A172 (cell line): ENCODE measurements at regions not wholly inside any gene's neighbourhood (a gene's known extent, or its start where the extent isn't known, plus 50 kb on each side); places are given as distances from the start of the nearest gene placed in this dataset.
A peak's percentile ranks its signal among the peaks of the same experiment; 100 is the strongest.
"Not testable (repeated sequence)": the region's sequence is repeated elsewhere in the genome, so short reads cannot be mapped to it uniquely, and the experiment has no call there.

ENCODE experiments used
- DNase-seq: peaks from one replicate; pipeline ENCODE4 v3.0.0-alpha.2; 2015; ENCODE audit warnings: low spot score

DNA sequence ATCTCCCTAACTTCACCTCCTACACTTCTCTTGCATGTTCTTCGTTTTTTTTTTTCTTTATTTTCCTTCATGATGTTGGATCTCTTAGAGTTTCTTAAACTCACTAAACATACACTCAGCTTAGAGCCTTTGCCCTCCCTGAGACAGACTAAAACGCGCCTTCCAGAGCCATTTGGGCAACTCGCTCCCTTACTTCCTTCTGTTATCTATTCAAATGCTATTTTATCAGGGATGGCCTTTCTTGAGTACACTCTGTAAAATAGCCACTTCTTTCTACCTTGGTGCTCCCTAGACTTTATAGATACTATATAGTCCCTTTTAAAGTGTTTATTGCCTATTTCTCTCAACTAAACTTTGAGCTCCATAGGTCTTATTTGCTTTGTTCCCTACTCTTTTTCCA is 598.2 kb upstream of the NECTIN3 start:
- no peak for DNase-seq

DNA sequence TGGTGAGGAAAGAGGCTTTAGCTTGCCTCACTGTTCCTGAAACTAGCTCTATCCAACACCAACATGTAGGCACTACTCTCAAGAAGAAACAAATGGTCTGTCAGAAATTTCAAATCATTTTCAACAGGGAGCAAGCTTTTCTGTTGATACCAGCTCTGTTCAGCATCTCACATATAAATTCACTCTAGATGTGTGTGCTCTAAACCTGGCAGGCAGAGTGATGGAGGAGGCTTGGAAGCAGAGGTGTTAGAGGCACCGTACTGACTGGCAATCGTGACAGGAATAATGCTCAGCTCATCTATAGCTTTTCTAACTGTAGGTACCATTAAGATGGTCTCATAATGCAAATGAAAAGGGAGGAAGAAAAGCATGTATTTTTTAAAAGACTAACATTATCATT is 597.2 kb upstream of the NECTIN3 start:
- no peak for DNase-seq

DNA sequence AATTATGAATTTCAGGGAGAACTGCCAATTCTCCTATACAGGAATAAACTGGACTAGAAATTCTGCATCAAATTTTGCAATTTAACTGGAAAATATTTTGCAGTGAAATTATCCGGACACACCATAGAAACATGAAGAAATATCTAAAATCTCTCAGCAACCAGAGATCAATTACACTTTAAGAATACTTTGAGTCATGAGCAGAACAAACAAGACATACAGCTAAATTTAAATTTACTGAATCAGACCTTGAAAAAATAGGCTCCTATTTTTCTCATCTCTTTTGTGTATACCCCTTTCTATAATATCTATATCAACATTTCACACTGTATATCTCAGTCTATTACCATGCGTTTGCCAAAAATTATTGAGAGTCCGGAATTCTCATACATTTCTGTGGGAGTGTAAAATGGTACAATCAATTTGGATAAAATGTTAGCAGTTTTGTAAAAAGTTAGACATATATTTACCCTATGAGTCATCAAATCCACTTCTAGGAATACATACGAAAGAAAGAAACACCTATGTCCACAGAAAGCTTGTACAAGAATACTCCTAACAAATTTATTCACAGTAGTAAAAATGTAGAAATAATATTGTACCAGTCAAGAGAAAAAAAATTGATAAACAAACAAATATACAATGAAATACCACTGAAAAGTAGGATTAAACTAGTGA is 593.1 kb upstream of the NECTIN3 start:
- DNase-seq, result no peak

DNA sequence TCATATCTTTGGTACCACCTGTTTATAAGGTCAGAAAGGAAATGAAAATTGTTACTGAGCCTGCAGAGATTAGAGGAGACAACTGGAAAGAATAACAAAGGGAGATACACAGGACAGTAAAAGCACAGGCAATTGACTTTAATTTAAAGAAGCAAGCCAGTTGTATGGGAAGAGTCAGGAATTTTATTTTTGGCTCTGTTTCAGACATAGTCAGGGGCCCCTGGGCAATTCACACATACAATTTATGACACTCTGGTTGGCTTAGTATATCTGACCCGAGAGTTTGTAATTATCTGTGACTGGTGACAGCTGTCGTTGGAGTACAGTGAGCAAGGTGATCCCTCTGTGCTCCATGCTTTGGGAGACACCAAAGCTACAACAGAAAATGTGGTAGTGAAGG is 591.9 kb upstream of the NECTIN3 start:
- DNase-seq, result no peak

DNA sequence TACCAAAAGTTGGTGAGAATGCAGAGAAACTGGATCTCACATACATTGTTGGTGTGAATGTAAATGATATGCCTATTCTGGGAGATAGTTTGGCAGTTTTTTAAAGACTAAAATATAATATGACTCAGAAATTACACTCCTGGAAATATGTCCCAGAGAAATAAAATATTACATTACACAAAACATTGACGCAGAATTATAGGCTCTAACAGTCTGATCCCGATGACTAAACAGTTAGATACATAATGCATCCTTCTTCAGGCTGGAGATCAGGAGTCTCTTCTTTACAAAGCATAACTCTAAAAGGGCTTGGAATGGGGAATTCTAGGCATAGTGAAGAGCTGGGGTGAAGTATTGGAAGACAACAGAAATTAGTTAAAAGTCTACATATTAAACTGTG is 586.2 kb upstream of the NECTIN3 start:
- DNase-seq, result no peak

DNA sequence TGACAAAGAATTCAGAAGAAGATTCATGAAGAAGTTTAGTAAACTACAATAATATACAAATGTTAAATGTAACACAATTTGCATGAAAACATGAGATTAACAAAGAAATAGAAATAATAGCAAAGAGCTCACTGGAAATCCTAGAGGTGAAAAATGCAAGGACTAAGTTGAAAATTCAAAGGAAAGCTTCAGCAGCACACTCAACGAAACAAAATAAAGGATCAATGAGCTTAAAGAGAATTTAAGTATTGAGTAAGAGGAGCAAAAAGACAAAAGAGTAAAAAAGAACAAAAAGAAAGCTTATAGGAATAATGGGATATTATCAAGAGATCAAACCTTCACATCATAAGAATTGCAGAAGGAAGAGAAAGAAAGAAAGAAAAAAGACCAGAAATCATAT is 583.8 kb upstream of the NECTIN3 start:
- no peak for DNase-seq

DNA sequence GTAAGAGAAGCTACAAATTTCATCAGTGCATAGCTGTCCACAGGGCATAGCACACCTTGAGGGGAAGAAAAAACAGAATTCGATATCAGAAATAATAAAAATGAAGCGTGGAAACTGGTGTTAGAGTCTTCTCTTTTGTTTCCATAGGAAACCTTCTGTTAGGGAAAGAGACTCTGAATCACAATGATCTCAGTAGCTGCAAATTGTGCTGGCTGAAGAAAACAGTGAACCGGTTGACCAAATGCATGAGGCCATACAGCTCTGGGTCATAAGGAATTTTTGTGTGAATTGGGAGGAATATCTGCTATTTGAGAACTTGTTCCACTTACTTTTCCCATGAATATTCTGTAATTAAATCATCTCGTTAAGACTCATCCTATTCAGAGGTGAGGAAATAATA is 580.2 kb upstream of the NECTIN3 start:
- no peak for DNase-seq

DNA sequence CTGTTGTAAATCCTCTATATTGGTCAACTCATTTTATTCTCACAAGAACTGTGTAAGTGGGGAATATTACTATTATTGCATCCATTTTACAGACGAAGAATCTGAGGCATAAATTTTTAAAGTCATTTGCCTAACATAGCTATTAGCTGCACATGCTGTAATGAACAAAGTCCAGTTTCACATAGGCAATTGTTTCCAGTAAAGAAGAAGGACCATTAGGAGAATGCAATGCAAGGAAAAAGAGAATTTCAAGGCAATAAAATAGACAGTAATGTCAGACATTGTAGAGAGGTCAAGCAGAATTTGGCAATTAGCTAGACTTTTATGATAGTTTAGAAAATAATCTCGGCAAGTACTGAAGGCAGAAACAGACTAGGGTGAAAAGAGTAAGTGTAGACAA is 578.7 kb upstream of the NECTIN3 start:
- DNase-seq, result no peak

DNA sequence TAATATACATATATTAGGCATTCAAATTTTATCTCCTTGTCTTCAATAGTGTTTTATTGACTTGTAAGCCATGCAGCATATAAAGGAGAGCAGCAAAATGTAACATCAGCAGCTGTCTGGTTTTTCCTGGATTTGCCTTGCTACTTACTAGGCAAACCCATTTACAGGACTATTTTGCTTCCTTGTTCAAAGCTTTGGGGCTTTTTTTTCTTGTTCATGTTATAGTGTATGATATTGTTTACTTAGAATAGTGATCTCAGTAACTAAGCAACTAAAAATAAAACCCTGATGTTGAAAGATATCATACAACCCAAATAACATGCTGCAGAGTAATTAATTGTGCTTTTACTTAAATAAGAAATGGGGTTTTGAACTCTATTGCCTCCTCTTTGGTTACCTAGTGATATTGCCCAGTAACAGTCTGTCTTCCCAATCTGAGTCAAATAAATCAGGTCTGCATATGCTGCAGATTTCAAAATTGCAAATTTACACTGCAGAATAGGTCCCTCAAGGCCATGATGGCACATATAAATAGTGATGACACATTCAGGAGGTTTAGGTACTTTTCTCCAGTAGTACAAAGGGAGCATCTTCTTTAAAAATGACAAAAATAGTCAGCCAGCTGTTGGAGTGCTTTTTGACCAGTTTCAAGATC is 578.1 kb upstream of the NECTIN3 start:
- no peak for DNase-seq

DNA sequence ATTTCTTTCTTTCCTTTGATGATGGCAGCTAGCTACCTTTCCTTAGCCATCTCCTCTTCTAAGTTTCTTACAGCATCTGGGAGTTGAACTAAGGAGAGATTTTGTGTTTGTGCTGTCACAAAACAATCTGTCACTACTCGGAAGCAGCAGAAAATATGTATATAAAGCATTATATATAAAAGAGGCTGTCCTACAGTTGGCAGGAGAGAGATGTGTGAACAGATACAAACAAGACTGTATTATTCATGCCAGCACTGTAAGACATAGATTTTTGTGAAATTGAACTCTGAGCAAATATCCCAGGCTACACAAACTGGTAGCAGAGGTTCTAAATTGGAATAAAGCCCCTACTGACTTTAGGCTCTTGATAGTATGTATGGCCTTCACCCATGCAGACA is 577.5 kb upstream of the NECTIN3 start:
- DNase-seq, result no peak

DNA sequence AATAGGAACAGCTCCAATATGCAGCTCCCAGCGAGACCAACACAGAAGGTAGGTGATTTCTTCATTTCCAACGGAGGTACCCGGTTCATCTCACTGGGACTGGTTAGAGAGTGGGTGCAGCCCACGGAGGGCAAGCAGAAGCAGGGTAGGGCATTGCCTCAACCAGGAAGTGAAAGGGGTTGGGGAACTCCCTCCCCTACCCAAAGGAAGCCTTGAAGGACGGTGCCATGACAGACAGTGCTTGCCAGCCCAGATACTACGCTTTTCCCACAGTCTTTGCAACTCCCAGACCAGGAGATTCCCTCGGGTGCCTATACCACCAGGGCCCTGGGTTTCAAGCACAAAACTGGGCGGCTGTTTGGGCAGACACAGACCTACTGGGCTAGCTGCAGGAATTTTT is 576.9 kb upstream of the NECTIN3 start:
- no peak for DNase-seq

DNA sequence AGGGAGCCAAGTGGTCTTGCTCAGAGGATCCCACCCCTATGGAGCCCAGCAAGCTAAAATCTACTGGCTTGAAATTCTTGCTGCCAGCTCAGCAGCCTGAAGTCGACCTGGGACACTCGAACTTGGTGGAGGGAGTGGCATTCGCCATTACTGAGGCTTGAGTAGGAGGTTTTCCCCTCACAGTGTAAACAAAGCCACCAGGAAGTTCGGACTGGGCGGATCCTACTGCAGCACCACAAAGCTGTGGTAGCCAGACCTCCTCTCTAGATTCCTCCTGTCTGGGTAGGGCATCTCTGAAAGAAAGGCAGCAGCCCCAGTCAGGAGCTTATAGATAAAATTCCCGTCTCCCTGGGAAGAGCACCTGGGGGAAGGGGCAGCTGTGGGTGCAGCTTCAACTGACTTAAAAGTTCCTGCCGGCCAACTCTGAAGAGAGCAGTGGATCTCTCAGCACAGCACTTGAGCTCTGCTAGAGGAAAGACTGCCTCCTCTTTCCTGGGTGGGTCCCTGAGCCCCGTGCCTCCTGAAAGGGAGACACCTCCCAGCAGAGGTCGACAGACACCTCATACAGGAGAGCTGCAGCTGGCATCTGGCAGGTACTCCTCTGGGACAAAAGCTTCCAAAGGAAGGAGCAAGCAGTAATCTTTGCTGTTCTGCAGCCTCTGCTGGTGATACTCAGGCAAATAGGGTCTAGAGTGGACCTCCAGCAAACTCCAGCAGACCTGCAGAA is 576.3 kb upstream of the NECTIN3 start:
- DNase-seq, result peak; percentile 17

DNA sequence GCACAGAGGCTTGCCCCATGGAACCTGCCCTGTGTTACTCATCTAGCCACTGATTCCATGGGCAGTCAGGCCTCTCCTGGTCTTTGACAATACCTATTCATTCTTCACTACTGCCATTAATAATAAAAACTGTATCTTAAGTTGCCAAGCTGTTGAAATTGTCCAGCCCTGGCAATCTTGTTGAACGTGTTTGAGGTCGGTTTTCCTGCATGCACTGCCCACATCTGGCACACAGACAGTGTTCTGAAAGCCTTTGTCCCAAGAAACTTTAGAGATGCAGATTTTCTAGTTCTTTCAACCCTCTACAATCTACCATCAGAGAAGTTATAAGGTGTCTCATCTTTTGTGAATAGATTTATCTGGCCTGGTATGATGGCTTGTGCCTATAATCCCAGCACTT is 567.2 kb upstream of the NECTIN3 start:
- no peak for DNase-seq

DNA sequence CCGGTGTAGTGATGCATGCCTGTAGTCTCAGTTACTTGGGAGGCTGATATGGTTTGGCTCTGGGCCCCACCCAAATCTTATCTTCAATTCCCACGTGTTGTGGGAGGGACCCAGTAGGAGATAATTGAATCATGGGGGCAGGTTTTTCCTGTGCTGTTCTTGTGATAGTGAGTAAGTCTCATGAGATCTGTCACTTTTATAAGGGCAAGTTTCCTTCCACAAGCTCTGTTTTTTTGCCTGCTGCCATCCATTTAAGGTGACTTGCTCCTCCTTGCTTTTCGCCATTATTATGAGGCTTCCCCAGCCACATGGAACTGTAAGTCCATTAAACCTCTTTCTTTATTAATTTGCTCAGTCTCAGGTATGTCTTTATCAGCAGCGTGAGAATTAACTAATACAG is 566.7 kb upstream of the NECTIN3 start:
- peak; percentile 49 for DNase-seq

DNA sequence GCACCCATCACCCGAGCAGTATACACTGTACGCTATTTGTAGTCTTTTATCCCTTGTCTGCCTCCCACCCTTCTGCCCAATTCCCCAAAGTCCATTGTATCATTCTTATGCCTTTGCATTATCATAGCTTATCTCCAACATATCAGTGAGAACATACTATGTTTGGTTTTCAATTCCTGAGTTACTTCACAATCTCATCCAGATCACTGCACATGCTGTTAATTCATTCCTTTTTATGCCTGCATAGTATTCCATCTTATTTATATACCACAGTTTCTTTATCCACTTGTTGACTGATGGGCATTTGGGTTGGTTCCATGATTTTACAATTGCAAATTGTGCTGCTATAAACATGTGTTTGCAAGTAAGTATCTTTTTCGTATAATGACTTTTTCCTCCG is 564.7 kb upstream of the NECTIN3 start:
- no peak for DNase-seq

DNA sequence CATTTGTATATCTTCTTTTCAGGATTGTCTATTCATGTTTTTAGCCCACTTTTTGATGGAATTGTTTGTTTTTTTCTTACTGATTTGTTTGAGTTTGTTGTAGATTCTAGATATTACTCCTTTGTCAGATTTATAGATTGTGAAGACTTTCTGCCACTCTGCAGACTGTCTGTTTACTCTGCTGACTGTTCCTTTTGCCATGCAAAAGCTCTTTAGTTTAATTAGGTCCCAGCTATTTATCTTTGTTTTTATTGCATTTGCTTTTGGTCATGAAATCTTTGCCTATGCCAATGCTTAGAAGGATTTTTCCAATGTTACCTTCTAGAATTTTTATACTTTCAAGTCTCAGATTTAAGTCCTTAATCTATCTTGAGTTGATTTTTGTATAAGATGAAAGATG is 564.0 kb upstream of the NECTIN3 start:
- not testable (repeated sequence) for DNase-seq

DNA sequence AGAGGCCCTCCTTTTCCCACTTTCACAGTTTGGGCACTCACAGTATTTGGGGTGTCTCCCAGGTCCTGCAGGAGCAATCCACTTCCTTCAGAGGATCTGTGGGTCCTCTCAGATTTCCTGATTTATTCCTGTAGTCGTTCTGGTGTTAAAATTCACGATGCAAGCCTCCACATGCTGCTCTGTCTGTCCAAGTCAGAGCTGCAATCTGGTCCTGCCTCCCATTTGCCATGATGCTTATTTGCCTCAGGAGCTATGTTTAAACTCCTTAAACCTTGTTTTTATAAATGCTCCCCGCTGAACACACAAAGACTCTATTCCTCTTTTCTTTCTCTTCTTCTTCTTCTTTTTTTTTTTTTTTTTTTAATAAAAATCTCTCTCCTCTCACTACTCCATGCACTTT is 558.7 kb upstream of the NECTIN3 start:
- no peak for DNase-seq

DNA sequence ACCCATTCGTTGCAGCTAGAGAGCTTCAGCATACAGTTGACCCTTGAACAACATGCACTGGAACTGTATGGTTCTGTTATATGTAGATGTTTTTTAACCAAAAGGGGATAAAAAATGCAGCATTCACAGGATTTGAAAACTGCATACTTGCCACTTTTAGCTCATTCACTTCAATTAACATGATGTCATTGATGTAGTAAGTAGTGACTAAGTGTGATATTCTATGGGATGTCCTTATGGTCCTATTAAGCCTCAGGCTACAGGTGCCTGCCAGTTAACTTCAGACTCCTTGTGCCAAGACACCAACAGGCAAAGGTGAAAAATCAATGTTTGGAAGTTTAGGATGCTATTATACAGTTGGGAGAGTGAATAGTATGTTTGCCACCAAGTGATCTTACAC is 553.6 kb upstream of the NECTIN3 start:
- no peak for DNase-seq

DNA sequence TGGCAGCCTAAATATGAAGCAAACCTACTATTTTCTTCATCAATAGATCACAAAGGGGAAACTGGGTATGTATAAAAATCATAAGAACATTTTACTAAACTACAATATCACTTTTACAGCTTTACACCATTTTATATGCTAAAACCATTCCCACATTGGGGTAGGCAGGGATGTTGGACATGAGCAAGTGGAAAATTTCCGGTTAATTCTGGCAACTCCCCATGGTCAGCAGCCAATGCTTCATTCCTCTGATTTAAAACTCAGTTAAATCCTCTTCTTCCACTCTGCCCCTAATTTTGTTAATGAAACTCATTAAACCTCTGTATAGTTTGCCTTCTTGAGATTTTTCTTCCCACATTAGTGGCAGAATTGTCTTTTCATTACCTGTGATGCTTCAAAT is 552.5 kb upstream of the NECTIN3 start:
- no peak for DNase-seq

DNA sequence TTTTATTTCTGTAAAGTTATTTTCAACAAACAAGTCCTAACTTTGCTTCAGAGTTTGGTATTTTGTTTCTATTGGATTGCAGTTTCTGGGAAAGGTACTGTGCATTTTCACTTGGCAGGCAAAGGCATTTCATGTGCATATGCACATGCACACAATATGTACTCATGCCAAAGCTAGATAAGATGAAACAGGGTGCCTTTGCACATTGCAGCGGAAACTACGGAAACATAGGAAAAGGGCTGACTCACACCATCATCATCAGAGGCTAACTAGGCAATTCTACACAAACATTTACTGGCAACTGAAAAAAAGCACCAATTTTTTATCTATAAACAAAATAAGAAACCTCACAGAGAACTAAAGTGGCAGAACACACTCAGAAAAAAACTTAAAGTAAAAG is 550.6 kb upstream of the NECTIN3 start:
- DNase-seq, result peak; percentile 80

DNA sequence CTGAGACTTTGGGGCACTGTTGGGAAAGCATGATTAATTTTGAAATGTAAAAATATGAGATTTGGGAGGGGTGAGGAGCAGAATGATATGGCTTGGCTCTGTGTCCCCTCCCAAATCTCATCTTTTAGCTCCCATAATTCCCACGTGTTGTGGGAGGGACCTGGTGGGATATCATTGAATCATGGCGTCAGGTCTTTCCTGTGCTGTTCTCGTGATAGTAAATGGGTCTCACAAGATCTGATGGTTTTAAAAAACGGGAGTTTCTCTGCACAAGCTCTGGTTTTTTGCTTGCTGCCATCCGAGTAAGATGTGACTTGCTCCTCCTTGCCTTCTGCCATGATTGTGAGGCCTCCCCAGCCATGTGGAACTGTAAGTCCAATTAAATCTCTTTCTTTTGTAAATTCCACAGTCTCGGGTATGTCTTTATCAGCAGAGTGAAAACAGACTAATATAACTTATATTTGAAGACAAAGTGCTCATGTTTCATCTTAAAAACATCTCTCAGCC is 546.0 kb upstream of the NECTIN3 start:
- not testable (repeated sequence) for DNase-seq

DNA sequence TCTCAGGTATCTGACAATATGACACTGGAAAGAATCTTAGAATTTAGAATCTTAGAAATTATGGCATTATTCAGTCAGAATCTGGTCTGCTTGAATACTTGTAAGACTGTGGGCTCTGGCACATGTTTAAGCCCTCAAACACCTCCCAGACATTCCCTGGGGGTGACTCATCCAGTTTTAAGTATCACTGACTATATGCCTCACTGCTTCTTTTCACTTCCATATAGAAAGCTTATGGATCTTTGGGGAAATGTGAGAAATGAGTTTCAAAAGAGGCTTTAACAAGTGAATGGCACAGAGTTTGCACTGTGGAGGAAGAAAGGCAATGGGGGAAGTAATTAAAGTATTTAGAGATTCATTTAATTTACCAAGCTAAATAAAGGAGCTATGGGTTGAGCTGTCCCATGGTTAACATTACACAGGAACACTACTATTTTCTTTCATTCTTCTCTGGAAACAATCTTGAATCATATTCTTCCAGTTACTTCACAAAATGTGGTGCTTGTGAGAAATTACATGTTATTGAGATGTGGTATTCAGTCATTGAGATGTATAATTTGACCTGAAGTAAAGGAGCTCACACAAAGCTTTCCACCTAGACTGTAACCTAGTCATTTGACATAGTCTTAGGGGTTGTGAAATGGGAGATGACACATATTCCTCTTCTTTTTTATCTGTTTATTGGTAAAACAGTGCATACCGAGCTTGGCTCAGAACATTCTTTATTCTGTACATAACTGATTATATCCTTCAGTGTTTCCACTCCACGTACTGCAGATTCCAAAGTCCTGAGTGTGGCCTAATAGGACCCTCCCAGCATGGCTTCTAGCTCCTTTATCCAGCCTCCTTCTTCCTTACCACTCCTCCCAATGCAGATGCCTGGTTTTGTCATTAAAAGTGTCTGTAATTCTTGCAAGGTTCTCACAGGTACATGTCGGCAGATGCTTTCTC is 544.6 kb upstream of the NECTIN3 start:
- peak; percentile 85 for DNase-seq
